MCF 10A (cell line): ENCODE measurements at regions not wholly inside any gene's neighbourhood (a gene's known extent, or its start where the extent isn't known, plus 50 kb on each side); places are given as distances from the start of the nearest gene placed in this dataset.

Experiments
- BruUV-seq: library from RNA; stranded (reverse); fragments of 400-500 nt; replicated peaks from 2 replicates; lab custom pipeline; 2021; lab: Mats Ljungman, UMichigan
- CTCF ChIA-PET: fragments of 300-600 bp; sonication (Branson Sonifier 250); formaldehyde crosslinking; extraction: SDS; loops from one replicate; lab custom pipeline; 2021; ENCODE audit warnings: antibody characterized with exemption, inconsistent platforms; lab: Yijun Ruan, JAX
- POLR2A ChIA-PET: fragments of 300-600, 350-650 bp; sonication (Branson Sonifier 250); formaldehyde crosslinking; extraction: SDS; loops from one replicate; lab custom pipeline; 2020; ENCODE audit warnings: antibody characterized with exemption, inconsistent platforms; lab: Yijun Ruan, JAX
- DNase-seq: peaks from one replicate; pipeline ENCODE4 v3.0.0-alpha.2; 2018; ENCODE audit not compliant: unreplicated experiment
- H3K27ac Mint-ChIP-seq: one replicate; pipeline ENCODE4 v1.8.0; 2022; ENCODE audit warnings: mild to moderate bottlenecking, low read depth, mixed read lengths; ENCODE audit not compliant: unreplicated experiment
- H3K27me3 Mint-ChIP-seq: one replicate; pipeline ENCODE4 v1.8.0; 2022; ENCODE audit warnings: mixed read lengths; ENCODE audit not compliant: insufficient read depth, unreplicated experiment
- H3K36me3 Mint-ChIP-seq: one replicate; pipeline ENCODE4 v1.8.0; 2022; ENCODE audit warnings: mild to moderate bottlenecking, moderate library complexity, mixed read lengths; ENCODE audit not compliant: insufficient read depth, unreplicated experiment
- H3K4me1 Mint-ChIP-seq: one replicate; pipeline ENCODE4 v1.8.0; 2022; ENCODE audit warnings: mixed read lengths; ENCODE audit not compliant: insufficient read depth, unreplicated experiment
- H3K4me3 Mint-ChIP-seq: one replicate; pipeline ENCODE4 v1.8.0; 2022; ENCODE audit warnings: mild to moderate bottlenecking, moderate library complexity, mixed read lengths; ENCODE audit not compliant: unreplicated experiment
- H3K9me3 Mint-ChIP-seq: one replicate; pipeline ENCODE4 v1.8.0; 2022; ENCODE audit warnings: mixed read lengths; ENCODE audit not compliant: unreplicated experiment
- CTCF ChIP-seq: fragments of 200-600 bp; IDR thresholded peaks from one replicate; pipeline ENCODE4 v1.8.0; 2022; ENCODE audit warnings: antibody characterized with exemption, mild to moderate bottlenecking; ENCODE audit not compliant: unreplicated experiment
- intact Hi-C: fragments of 100-400 bp; cut with micrococcal nuclease; formaldehyde crosslinking; loops from 2 replicates; pipeline ENCODE4 v1.14.1; 2022

- H3K4me1 Mint-ChIP-seq: peaks cover 8% of the 10 kb centered on the region
- ChIA-PET POLR2A (interaction anchor here (0.6 kb wide), 1 partner anchor 293 kb away, joined by 3 read pairs; no protein-coding TSS in a partner anchor), CTCF (interaction anchor here (1.4 to 2.9 kb wide), 2 partner anchors 7 to 136 kb away, joined by 6 to 10 read pairs; no protein-coding TSS in a partner anchor)
- no peak for DNase-seq
- TF ChIP-seq CTCF: no peak
- intact Hi-C loops: no loop called here
- peaks cover 12% of the 10 kb centered on the region for H3K27me3 Mint-ChIP-seq
- no peak overlapping the region for H3K27ac Mint-ChIP-seq
- no TSS peak for BruUV-seq
- no peak overlapping the region for H3K4me3 Mint-ChIP-seq
- no peaks in the 10 kb centered on the region for H3K36me3 Mint-ChIP-seq
- no peaks in the 10 kb centered on the region for H3K9me3 Mint-ChIP-seq
Measured at GRCh38 chr16:85250609-85251223, 138.4 kb upstream of the CIBAR2 start.

- DNase-seq: no peak
- no peak for TF ChIP-seq CTCF
- Mint-ChIP-seq H3K27ac (no peak overlapping the region), H3K9me3 (no peaks in the 10 kb centered on the region), H3K27me3 (peaks cover 12% of the 10 kb centered on the region), H3K4me1 (peaks cover 5% of the 10 kb centered on the region), H3K36me3 (no peaks in the 10 kb centered on the region), H3K4me3 (no peak overlapping the region)
- ChIA-PET POLR2A (no interaction called here), CTCF (interaction anchor here (0.6 to 2.9 kb wide), 6 partner anchors 8 to 465 kb away, joined by 3 to 10 read pairs (median 4); no protein-coding TSS in a partner anchor)
- intact Hi-C loops: no loop called here
- BruUV-seq: no TSS peak
Measured at GRCh38 chr16:85251225-85251760, 139.0 kb upstream of the CIBAR2 start.

- Mint-ChIP-seq H3K27ac (no peak overlapping the region), H3K4me1 (peaks cover 2% of the 10 kb centered on the region), H3K4me3 (no peak overlapping the region), H3K27me3 (peaks cover 12% of the 10 kb centered on the region), H3K36me3 (no peaks in the 10 kb centered on the region), H3K9me3 (no peaks in the 10 kb centered on the region)
- TF ChIP-seq CTCF: no peak
- BruUV-seq: no TSS peak
- DNase-seq: no peak
- ChIA-PET CTCF (interaction anchor here (0.5 to 2.9 kb wide), 19 partner anchors 9 to 1586 kb away, joined by 3 to 38 read pairs (median 4); no protein-coding TSS in a partner anchor), POLR2A (interaction anchor here (1.2 kb wide), 1 partner anchor 32 kb away, joined by 3 read pairs; no protein-coding TSS in a partner anchor)
- intact Hi-C loops: no loop called here
Measured at GRCh38 chr16:85252014-85252413, 139.7 kb upstream of the CIBAR2 start.

GRCh38 chr16:85252461-85252860 is 140.2 kb upstream of the CIBAR2 start:
- Mint-ChIP-seq H3K4me3 (no peak overlapping the region), H3K4me1 (no peaks in the 10 kb centered on the region), H3K36me3 (no peaks in the 10 kb centered on the region), H3K9me3 (no peaks in the 10 kb centered on the region), H3K27me3 (peaks cover 12% of the 10 kb centered on the region), H3K27ac (no peak overlapping the region)
- no TSS peak for BruUV-seq
- no peak for TF ChIP-seq CTCF
- DNase-seq: no peak
- ChIA-PET CTCF (interaction anchor here (0.5 to 2.9 kb wide), 30 partner anchors 9 to 1585 kb away, joined by 3 to 38 read pairs (median 4); no protein-coding TSS in a partner anchor), POLR2A (interaction anchor here (1.2 kb wide), 1 partner anchor 32 kb away, joined by 3 read pairs; no protein-coding TSS in a partner anchor)
- intact Hi-C loops: no loop called here
